ENCODE measurements at regions not wholly inside any gene's neighbourhood (a gene's known extent, or its start where the extent isn't known, plus 50 kb on each side); places are given as distances from the start of the nearest gene placed in this dataset.
"Not testable (repeated sequence)": the region's sequence is repeated elsewhere in the genome, so short reads cannot be mapped to it uniquely, and the experiment has no call there.

DNA sequence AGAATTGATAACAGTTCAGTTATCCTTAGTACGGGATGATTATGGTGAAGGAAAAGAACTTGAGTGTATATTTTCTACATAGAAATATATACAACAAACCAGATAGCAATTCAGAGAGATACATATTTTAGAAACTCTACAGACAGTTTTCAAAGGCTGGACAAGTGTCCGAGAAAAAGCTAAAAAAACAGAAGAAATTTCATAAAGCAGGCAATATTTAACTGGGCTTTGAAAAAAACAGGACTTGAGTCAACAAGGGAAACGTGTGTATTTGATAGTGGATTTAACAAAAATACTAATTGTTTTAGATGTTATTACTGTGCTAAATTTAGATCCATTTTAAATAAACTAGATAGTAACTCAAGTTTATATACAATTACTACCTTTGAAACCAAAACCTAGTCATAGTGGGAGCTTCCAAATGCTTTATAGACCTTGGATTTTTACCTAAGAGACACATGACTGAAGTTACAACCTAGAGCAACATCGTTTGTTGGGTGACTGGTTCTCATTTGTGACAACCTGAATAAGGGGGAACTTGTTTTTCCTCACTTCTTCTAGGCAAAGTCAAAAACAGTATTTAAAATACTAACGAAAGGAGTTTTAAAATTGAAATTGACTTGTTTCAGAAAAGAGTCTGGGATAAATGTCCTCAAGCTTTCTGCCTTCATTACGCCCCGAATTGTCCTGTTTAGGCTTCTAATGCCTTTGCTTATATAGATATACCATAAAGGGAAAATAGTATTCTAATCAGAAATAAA is 116.7 kb upstream of the PRSS16 start:
- DNase-seq (ENCODE audit: low read depth, low spot score) (no peak), ATAC-seq (no peak)
- Histone ChIP-seq H3K36me3 (ENCODE audit: control insufficient read depth, insufficient read depth, low read length) (no peaks in the 10 kb centered on the region), H3K27me3 (ENCODE audit: control insufficient read depth, insufficient read depth, low read length) (no peaks in the 10 kb centered on the region), H3K4me3 (ENCODE audit: low read depth in 2 of 2, low read length in 2 of 2) (peak overlapping the region; percentile 86 to 95), H3K4me1 (ENCODE audit: control insufficient read depth, insufficient read depth, low read length) (peaks cover 47% of the 10 kb centered on the region), H3K9me3 (ENCODE audit: control insufficient read depth, insufficient read depth, low read depth, low read length) (no peaks in the 10 kb centered on the region), H3K27ac (ENCODE audit: low read length) (peak overlapping the region; percentile 100)
- ChIA-PET CTCF (interaction anchor here (0.6 kb wide), 1 partner anchor 47 kb away, joined by 11 read pairs; no protein-coding TSS in a partner anchor), POLR2A (interaction anchor here (5.2 kb wide), 1 partner anchor 16 kb away, joined by 88 read pairs; a partner anchor contains a TSS)
- no TSS peak for BruUV-seq (replicated peaks)
- intact Hi-C loops (cut with micrococcal nuclease; ENCODE audit: unreplicated experiment) = no loop called here
- in situ Hi-C loops (cut with HindIII; ENCODE audit: low pct_unique_long_range_greater_than_20kb, low sequenced_read_pairs) = no loop called here
- TF ChIP-seq, protein P1, sequence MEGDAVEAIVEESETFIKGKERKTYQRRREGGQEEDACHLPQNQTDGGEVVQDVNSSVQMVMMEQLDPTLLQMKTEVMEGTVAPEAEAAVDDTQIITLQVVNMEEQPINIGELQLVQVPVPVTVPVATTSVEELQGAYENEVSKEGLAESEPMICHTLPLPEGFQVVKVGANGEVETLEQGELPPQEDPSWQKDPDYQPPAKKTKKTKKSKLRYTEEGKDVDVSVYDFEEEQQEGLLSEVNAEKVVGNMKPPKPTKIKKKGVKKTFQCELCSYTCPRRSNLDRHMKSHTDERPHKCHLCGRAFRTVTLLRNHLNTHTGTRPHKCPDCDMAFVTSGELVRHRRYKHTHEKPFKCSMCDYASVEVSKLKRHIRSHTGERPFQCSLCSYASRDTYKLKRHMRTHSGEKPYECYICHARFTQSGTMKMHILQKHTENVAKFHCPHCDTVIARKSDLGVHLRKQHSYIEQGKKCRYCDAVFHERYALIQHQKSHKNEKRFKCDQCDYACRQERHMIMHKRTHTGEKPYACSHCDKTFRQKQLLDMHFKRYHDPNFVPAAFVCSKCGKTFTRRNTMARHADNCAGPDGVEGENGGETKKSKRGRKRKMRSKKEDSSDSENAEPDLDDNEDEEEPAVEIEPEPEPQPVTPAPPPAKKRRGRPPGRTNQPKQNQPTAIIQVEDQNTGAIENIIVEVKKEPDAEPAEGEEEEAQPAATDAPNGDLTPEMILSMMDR (IDR thresholded peaks at IDR 0.05) = no peak
- TF ChIP-seq, protein P2, sequence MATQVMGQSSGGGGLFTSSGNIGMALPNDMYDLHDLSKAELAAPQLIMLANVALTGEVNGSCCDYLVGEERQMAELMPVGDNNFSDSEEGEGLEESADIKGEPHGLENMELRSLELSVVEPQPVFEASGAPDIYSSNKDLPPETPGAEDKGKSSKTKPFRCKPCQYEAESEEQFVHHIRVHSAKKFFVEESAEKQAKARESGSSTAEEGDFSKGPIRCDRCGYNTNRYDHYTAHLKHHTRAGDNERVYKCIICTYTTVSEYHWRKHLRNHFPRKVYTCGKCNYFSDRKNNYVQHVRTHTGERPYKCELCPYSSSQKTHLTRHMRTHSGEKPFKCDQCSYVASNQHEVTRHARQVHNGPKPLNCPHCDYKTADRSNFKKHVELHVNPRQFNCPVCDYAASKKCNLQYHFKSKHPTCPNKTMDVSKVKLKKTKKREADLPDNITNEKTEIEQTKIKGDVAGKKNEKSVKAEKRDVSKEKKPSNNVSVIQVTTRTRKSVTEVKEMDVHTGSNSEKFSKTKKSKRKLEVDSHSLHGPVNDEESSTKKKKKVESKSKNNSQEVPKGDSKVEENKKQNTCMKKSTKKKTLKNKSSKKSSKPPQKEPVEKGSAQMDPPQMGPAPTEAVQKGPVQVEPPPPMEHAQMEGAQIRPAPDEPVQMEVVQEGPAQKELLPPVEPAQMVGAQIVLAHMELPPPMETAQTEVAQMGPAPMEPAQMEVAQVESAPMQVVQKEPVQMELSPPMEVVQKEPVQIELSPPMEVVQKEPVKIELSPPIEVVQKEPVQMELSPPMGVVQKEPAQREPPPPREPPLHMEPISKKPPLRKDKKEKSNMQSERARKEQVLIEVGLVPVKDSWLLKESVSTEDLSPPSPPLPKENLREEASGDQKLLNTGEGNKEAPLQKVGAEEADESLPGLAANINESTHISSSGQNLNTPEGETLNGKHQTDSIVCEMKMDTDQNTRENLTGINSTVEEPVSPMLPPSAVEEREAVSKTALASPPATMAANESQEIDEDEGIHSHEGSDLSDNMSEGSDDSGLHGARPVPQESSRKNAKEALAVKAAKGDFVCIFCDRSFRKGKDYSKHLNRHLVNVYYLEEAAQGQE (IDR thresholded peaks at IDR 0.05; ENCODE audit: insufficient read depth in 1 of 2, low read depth in 2 of 2, low read length in 1 of 2) = no peak
- TF ChIP-seq TCF7L2 (IDR thresholded peaks at IDR 0.05; ENCODE audit: low read depth, low read length) (no peak), SIN3A (IDR thresholded peaks at IDR 0.05; ENCODE audit: borderline replicate concordance, insufficient read depth, low read depth, low read length) (no peak), POLR2AphosphoS5 (IDR thresholded peaks at IDR 0.05; ENCODE audit: low read depth, low read length) (no peak)

DNA sequence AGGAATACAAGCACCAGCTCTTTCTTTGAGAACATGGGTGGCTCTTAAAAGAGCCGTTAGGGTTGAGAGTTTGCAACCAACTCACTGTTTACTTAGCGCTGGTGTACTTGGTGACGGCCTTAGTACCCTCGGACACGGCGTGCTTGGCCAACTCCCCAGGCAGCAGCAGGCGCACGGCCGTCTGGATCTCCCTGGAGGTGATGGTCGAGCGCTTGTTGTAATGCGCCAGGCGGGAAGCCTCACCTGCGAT is 115.3 kb upstream of the PRSS16 start:
- 0 out of 2 replicates have a peak, but pooled peaks have one; percentile 18 for TF ChIP-seq POLR2AphosphoS5 (IDR thresholded peaks at IDR 0.05; ENCODE audit: low read depth, low read length)
- H3K27me3 ChIP-seq (ENCODE audit: control insufficient read depth, insufficient read depth, low read length); H3K36me3 ChIP-seq (ENCODE audit: control insufficient read depth, insufficient read depth, low read length); H3K9me3 ChIP-seq (ENCODE audit: control insufficient read depth, insufficient read depth, low read depth, low read length); CTCF ChIA-PET; DNase-seq (ENCODE audit: low read depth, low spot score); in situ Hi-C loops (cut with HindIII; ENCODE audit: low pct_unique_long_range_greater_than_20kb, low sequenced_read_pairs): not testable (repeated sequence)
- intact Hi-C loops (cut with micrococcal nuclease; ENCODE audit: unreplicated experiment) = loop anchor here (2.0 kb wide), 1 partner anchor 15 kb away; a partner anchor contains a TSS
- Histone ChIP-seq H3K27ac (ENCODE audit: low read length) (peak overlapping the region; percentile 100), H3K4me3 (ENCODE audit: low read depth in 2 of 2, low read length in 2 of 2) (peak overlapping the region; percentile 86 to 95), H3K4me1 (ENCODE audit: control insufficient read depth, insufficient read depth, low read length) (peaks cover 50% of the 10 kb centered on the region)
- TSS peak; percentile 76 for BruUV-seq (replicated peaks)
- ATAC-seq = peak; percentile 43
- POLR2A ChIA-PET = interaction anchor here (0.6 to 5.2 kb wide), 4 partner anchors 14 to 1004 kb away, joined by 3 to 88 read pairs (median 4); a partner anchor contains a TSS

All from Panc1 (cell line).